Mononuclear cell (primary cell): ENCODE measurements at regions not wholly inside any gene's neighbourhood (a gene's known extent, or its start where the extent isn't known, plus 50 kb on each side); places are given as distances from the start of the nearest gene placed in this dataset.
"Not testable (repeated sequence)": the region's sequence is repeated elsewhere in the genome, so short reads cannot be mapped to it uniquely, and the experiment has no call there.

Source experiments
- H3K27me3 ChIP-seq: 2 replicates; pipeline ENCODE4 v1.6.0; 2011; ENCODE audit warnings: low read length, control low read depth; ENCODE audit not compliant: insufficient read depth
- H3K4me1 ChIP-seq: 2 replicates; pipeline ENCODE4 v1.5.1; 2011; ENCODE audit warnings: mild to moderate bottlenecking, low read length, control low read depth; ENCODE audit not compliant: insufficient read depth
- H3K4me3 ChIP-seq: 2 replicates; pipeline ENCODE4 v1.5.1; 2011; ENCODE audit warnings: mild to moderate bottlenecking, low read length, moderate library complexity
- H3K9me3 ChIP-seq: 2 replicates; pipeline ENCODE4 v1.5.1; 2011; ENCODE audit warnings: low read depth, mild to moderate bottlenecking, control low read depth, low read length

- H3K4me1 ChIP-seq = no peaks in the 10 kb centered on the region
- no peaks in the 10 kb centered on the region for H3K27me3 ChIP-seq
- H3K9me3 ChIP-seq = no peaks in the 10 kb centered on the region
- H3K4me3 ChIP-seq = no peak overlapping the region
These were observed 142.2 kb downstream of the NR2F2 start for GRCh38 chr15:96472681-96473080.

- Histone ChIP-seq H3K4me3 (no peak overlapping the region), H3K4me1 (no peaks in the 10 kb centered on the region), H3K27me3 (no peaks in the 10 kb centered on the region), H3K9me3 (no peaks in the 10 kb centered on the region)
These were observed 143.1 kb downstream of the NR2F2 start for GRCh38 chr15:96473556-96473955.

- H3K9me3 ChIP-seq = no peaks in the 10 kb centered on the region
- H3K4me1 ChIP-seq = no peaks in the 10 kb centered on the region
- H3K27me3 ChIP-seq = peaks cover 2% of the 10 kb centered on the region
- H3K4me3 ChIP-seq = no peak overlapping the region
These were observed 143.7 kb downstream of the NR2F2 start for GRCh38 chr15:96474231-96474664.

GRCh38 chr15:96477227-96477626, 146.7 kb downstream of the NR2F2 start:
- no peaks in the 10 kb centered on the region for H3K4me1 ChIP-seq
- H3K9me3 ChIP-seq = no peaks in the 10 kb centered on the region
- no peak overlapping the region for H3K4me3 ChIP-seq
- peaks cover 3% of the 10 kb centered on the region for H3K27me3 ChIP-seq

- H3K4me1 ChIP-seq, H3K27me3 ChIP-seq, H3K9me3 ChIP-seq, H3K4me3 ChIP-seq: not testable (repeated sequence)
These were observed 153.9 kb downstream of the NR2F2 start for GRCh38 chr15:96484412-96484811.

GRCh38 chr15:96484830-96485229, 154.3 kb downstream of the NR2F2 start:
- Histone ChIP-seq H3K4me1 (no peaks in the 10 kb centered on the region), H3K27me3 (no peaks in the 10 kb centered on the region), H3K9me3 (no peaks in the 10 kb centered on the region), H3K4me3 (no peak overlapping the region)

GRCh38 chr15:96487245-96487644, 156.7 kb downstream of the NR2F2 start:
- no peaks in the 10 kb centered on the region for H3K27me3 ChIP-seq
- no peaks in the 10 kb centered on the region for H3K4me1 ChIP-seq
- no peaks in the 10 kb centered on the region for H3K9me3 ChIP-seq
- H3K4me3 ChIP-seq = no peak overlapping the region

GRCh38 chr15:96491066-96491699, 160.7 kb downstream of the NR2F2 start:
- H3K27me3 ChIP-seq, H3K4me3 ChIP-seq, H3K9me3 ChIP-seq: not testable (repeated sequence)
- peaks cover 13% of the 10 kb centered on the region for H3K4me1 ChIP-seq

- peaks cover 13% of the 10 kb centered on the region for H3K4me1 ChIP-seq
- H3K27me3 ChIP-seq, H3K4me3 ChIP-seq, H3K9me3 ChIP-seq: not testable (repeated sequence)
These were observed 161.5 kb downstream of the NR2F2 start for GRCh38 chr15:96491700-96492644.

- no peak overlapping the region for H3K4me3 ChIP-seq
- H3K27me3 ChIP-seq = no peaks in the 10 kb centered on the region
- no peaks in the 10 kb centered on the region for H3K9me3 ChIP-seq
- peaks cover 13% of the 10 kb centered on the region for H3K4me1 ChIP-seq
These were observed 164.0 kb downstream of the NR2F2 start for GRCh38 chr15:96494505-96494904.

GRCh38 chr15:96495386-96495785, 164.9 kb downstream of the NR2F2 start:
- Histone ChIP-seq H3K4me1 (peaks cover 13% of the 10 kb centered on the region), H3K9me3 (no peaks in the 10 kb centered on the region), H3K4me3 (no peak overlapping the region), H3K27me3 (no peaks in the 10 kb centered on the region)

GRCh38 chr15:96497951-96498350, 167.5 kb downstream of the NR2F2 start:
- Histone ChIP-seq H3K4me1 (peaks cover 13% of the 10 kb centered on the region), H3K9me3 (no peaks in the 10 kb centered on the region), H3K4me3 (no peak overlapping the region), H3K27me3 (no peaks in the 10 kb centered on the region)

- Histone ChIP-seq H3K9me3 (no peaks in the 10 kb centered on the region), H3K4me1 (no peaks in the 10 kb centered on the region), H3K27me3 (no peaks in the 10 kb centered on the region), H3K4me3 (no peak overlapping the region)
These were observed 170.0 kb downstream of the NR2F2 start for GRCh38 chr15:96500508-96500907.

- Histone ChIP-seq H3K9me3 (no peaks in the 10 kb centered on the region), H3K4me1 (no peaks in the 10 kb centered on the region), H3K27me3 (no peaks in the 10 kb centered on the region), H3K4me3 (no peak overlapping the region)
These were observed 170.9 kb downstream of the NR2F2 start for GRCh38 chr15:96501362-96501761.

- no peaks in the 10 kb centered on the region for H3K4me1 ChIP-seq
- no peaks in the 10 kb centered on the region for H3K27me3 ChIP-seq
- no peaks in the 10 kb centered on the region for H3K9me3 ChIP-seq
- no peak overlapping the region for H3K4me3 ChIP-seq
These were observed 171.7 kb downstream of the NR2F2 start for GRCh38 chr15:96502196-96502595.

GRCh38 chr15:96503276-96503675, 172.8 kb downstream of the NR2F2 start:
- no peaks in the 10 kb centered on the region for H3K27me3 ChIP-seq
- H3K4me1 ChIP-seq = no peaks in the 10 kb centered on the region
- no peak overlapping the region for H3K4me3 ChIP-seq
- no peaks in the 10 kb centered on the region for H3K9me3 ChIP-seq
